ENCODE measurements at regions not wholly inside any gene's neighbourhood (a gene's known extent, or its start where the extent isn't known, plus 50 kb on each side); places are given as distances from the start of the nearest gene placed in this dataset.

GRCh38 chr5:123906698-123907295, 394.8 kb downstream of the CSNK1G3 start:
- no peak for DNase-seq (ENCODE audit: low read depth, low spot score)
- Histone ChIP-seq H3K9me3 (ENCODE audit: control insufficient read depth in 1 of 2, insufficient read depth in 1 of 2, low read depth in 1 of 2, low read length in 2 of 2) (no peaks in the 10 kb centered on the region), H3K9me2 (ENCODE audit: insufficient read depth) (no peaks in the 10 kb centered on the region), H3K36me3 (ENCODE audit: control insufficient read depth in 1 of 2, insufficient read depth in 2 of 2, low read length in 2 of 2) (no peaks in the 10 kb centered on the region), H3K79me2 (ENCODE audit: insufficient read depth, low read length) (no peaks in the 10 kb centered on the region), H4K20me1 (ENCODE audit: insufficient read depth) (no peaks in the 10 kb centered on the region), H3K4me1 (ENCODE audit: control insufficient read depth in 1 of 2, insufficient read depth in 2 of 2, low read length in 2 of 2) (no peaks in the 10 kb centered on the region), H3K9ac (ENCODE audit: low read length) (no peak overlapping the region), H3K4me2 (ENCODE audit: low read length) (no peak overlapping the region), H3K27me3 (ENCODE audit: insufficient read depth, low read length) (no peaks in the 10 kb centered on the region), H3K27ac (ENCODE audit: low read depth, low read length) (no peak overlapping the region), H2AFZ (ENCODE audit: low read depth, low read length, poor library complexity, severe bottlenecking) (no peak overlapping the region), H3K4me3 (replicated peaks in 1 of 2; ENCODE audit: low read depth in 1 of 2, low read length in 2 of 2) (no peak overlapping the region)
- ChIA-PET RAD21 (ENCODE audit: low non-redundant PET in 1 of 2, low total read pairs in 2 of 2, uncharacterized antibody in 2 of 2, unreplicated experiment in 2 of 2) (no interaction called here), CTCF (no interaction called here), POLR2A (no interaction called here)
- TF ChIP-seq YY1 (IDR thresholded peaks at IDR 0.05; ENCODE audit: extremely low read depth, insufficient replicate concordance, low read depth, low read length) (no peak), EZH2phosphoT487 (IDR thresholded peaks at IDR 0.05; ENCODE audit: borderline replicate concordance) (no peak), JUND (IDR thresholded peaks at IDR 0.05) (no peak), CEBPB (IDR thresholded peaks at IDR 0.05; ENCODE audit: low read depth) (no peak), MAX (IDR thresholded peaks at IDR 0.05) (no peak), REST (IDR thresholded peaks at IDR 0.05; ENCODE audit: low read depth) (no peak), SRF (IDR thresholded peaks at IDR 0.05; ENCODE audit: low read depth) (no peak), EZH2 (IDR thresholded peaks at IDR 0.05) (no peak), POLR2AphosphoS5 (IDR thresholded peaks at IDR 0.05; ENCODE audit: low read depth, low read length) (no peak), POLR2A (IDR thresholded peaks at IDR 0.05; ENCODE audit: borderline replicate concordance, extremely low read depth, insufficient read depth, insufficient read length) (no peak)
- intact Hi-C loops (cut with micrococcal nuclease) = no loop called here
- no TSS peak for BruUV-seq (replicated peaks)
- ATAC-seq = no peak

Measured in HCT116 (cell line).